Stimulated activated CD8-positive, alpha-beta memory T cell treated with anti-CD3 and anti-CD28 coated beads, Interleukin-4, amount 100 ng/mL, for 1 hour (primary cell): ENCODE measurements at regions not wholly inside any gene's neighbourhood (a gene's known extent, or its start where the extent isn't known, plus 50 kb on each side); places are given as distances from the start of the nearest gene placed in this dataset.
"Not testable (repeated sequence)": the region's sequence is repeated elsewhere in the genome, so short reads cannot be mapped to it uniquely, and the experiment has no call there.

Experiments
- DNase-seq, 2 donors: peaks; one replicate each; pipeline ENCODE4 v3.0.0-alpha.2; 2020; ENCODE audit warnings: low read depth in 2 of 2, low spot score in 1 of 2

GRCh38 chr5:42950116-42950455, 90.0 kb downstream of the ANXA2R start:
- no peak for DNase-seq

GRCh38 chr5:42949348-42950115, 90.6 kb downstream of the ANXA2R start:
- DNase-seq, result peak; percentile 27 to 29

- no peak for DNase-seq
Measured at GRCh38 chr5:42948961-42949347, 91.2 kb downstream of the ANXA2R start.

GRCh38 chr5:42944989-42945388, 95.1 kb downstream of the ANXA2R start:
- no peak for DNase-seq

- no peak for DNase-seq
Measured at GRCh38 chr5:42943931-42944631, 96.0 kb downstream of the ANXA2R start.

- no peak for DNase-seq
Measured at GRCh38 chr5:42940853-42941252, 99.3 kb downstream of the ANXA2R start.

GRCh38 chr5:42932011-42932410, 108.1 kb downstream of the ANXA2R start:
- not testable (repeated sequence) for DNase-seq

- not testable (repeated sequence) for DNase-seq
Measured at GRCh38 chr5:42931451-42931850, 108.7 kb downstream of the ANXA2R start.

GRCh38 chr5:42930934-42931333, 109.2 kb downstream of the ANXA2R start:
- no peak for DNase-seq

GRCh38 chr5:42929871-42930270, 110.2 kb downstream of the ANXA2R start:
- DNase-seq, result no peak

GRCh38 chr5:42927730-42928129, 112.4 kb downstream of the ANXA2R start:
- DNase-seq, result no peak

- no peak for DNase-seq
Measured at GRCh38 chr5:42924686-42925085, 113.0 kb upstream of the SELENOP start.

GRCh38 chr5:42924226-42924625, 112.5 kb upstream of the SELENOP start:
- no peak for DNase-seq

- DNase-seq, result no peak
Measured at GRCh38 chr5:42923710-42924109, 112.0 kb upstream of the SELENOP start.

- DNase-seq, result no peak
Measured at GRCh38 chr5:42919600-42919999, 107.9 kb upstream of the SELENOP start.

- DNase-seq, result no peak
Measured at GRCh38 chr5:42915306-42915866, 103.7 kb upstream of the SELENOP start.

GRCh38 chr5:42912184-42912798, 100.6 kb upstream of the SELENOP start:
- DNase-seq, result peak in 1 of 2 donors; percentile 18

GRCh38 chr5:42908509-42909488, 97.1 kb upstream of the SELENOP start:
- DNase-seq, result peak; percentile 76 to 83

- DNase-seq, result no peak
Measured at GRCh38 chr5:42908086-42908485, 96.4 kb upstream of the SELENOP start.

- no peak for DNase-seq
Measured at GRCh38 chr5:42905827-42906226, 94.1 kb upstream of the SELENOP start.

- no peak for DNase-seq
Measured at GRCh38 chr5:42900734-42901133, 89.0 kb upstream of the SELENOP start.
